HCT116 (cell line): ENCODE measurements at regions not wholly inside any gene's neighbourhood (a gene's known extent, or its start where the extent isn't known, plus 50 kb on each side); places are given as distances from the start of the nearest gene placed in this dataset.

Experiments
- ATAC-seq: fragments of 200-7000 bp; cut with Tn5 transposase; 2 replicates; pipeline ENCODE4 v1.9.1; 2020; ENCODE audit warnings: mild to moderate bottlenecking, moderate library complexity
- BruUV-seq: library from RNA; stranded (reverse); fragments of 400-500 nt; replicated peaks from 2 replicates; lab custom pipeline; 2021; lab: Mats Ljungman, UMichigan
- CTCF ChIA-PET: fragments of 300-600 bp; sonication (Branson Sonifier 250); formaldehyde crosslinking; loops from one replicate; lab custom pipeline; 2021; ENCODE audit warnings: antibody characterized with exemption; lab: Charles Lee
- POLR2A ChIA-PET: fragments of 300-600, 350-600 bp; sonication (Branson Sonifier 250); formaldehyde crosslinking; loops from one replicate; lab custom pipeline; 2021; ENCODE audit warnings: antibody characterized with exemption; lab: Charles Lee
- RAD21 ChIA-PET, 2 experiments: fragments of 300-600 bp; sonication (Branson Sonifier 250); formaldehyde crosslinking; loops; one replicate each; lab custom pipeline; 2023; ENCODE audit warnings: low total read pairs in 2 of 2; ENCODE audit not compliant: uncharacterized antibody in 2 of 2, unreplicated experiment in 2 of 2, low non-redundant PET in 1 of 2; lab: Charles Lee
- DNase-seq: peaks from one replicate; pipeline ENCODE4 v3.0.0-alpha.2; 2010; ENCODE audit warnings: low read depth, low spot score
- H2AFZ ChIP-seq: fragments of 200-600 bp; shearing (Covaris generic), sonication (generic); 2 replicates; pipeline ENCODE4 v1.6.1; 2017; ENCODE audit warnings: low read depth, mixed run types, mixed read lengths, antibody characterized with exemption, low read length; ENCODE audit not compliant: poor library complexity, severe bottlenecking
- H3K27ac ChIP-seq: 2 replicates; pipeline ENCODE4 v1.5.1; 2012; ENCODE audit warnings: low read depth, low read length
- H3K27me3 ChIP-seq: fragments of 200-600 bp; sonication (generic); 2 replicates; pipeline ENCODE4 v1.6.1; 2016; ENCODE audit warnings: mixed run types, low read length, mixed read lengths; ENCODE audit not compliant: insufficient read depth
- H3K36me3 ChIP-seq, 2 experiments: fragments of 200-500 bp in 1 of 2; fragments of 200-600 bp in 1 of 2; sonication (Bioruptor generic) in 1 of 2; sonication (generic) in 1 of 2; 2 replicates each; pipeline versions ENCODE4 v1.5.1 to v1.6.1; 2014 to 2016; ENCODE audit warnings: low read length in 2 of 2, inconsistent platforms in 1 of 2, mixed read lengths in 1 of 2, mixed run types in 1 of 2; ENCODE audit not compliant: insufficient read depth in 2 of 2, control insufficient read depth in 1 of 2
- H3K4me1 ChIP-seq, 2 experiments: fragments of 200-600 bp in 1 of 2; sonication (generic) in 1 of 2; 2 replicates each; pipeline versions ENCODE4 v1.5.1 to v1.6.1; 2012 to 2017; ENCODE audit warnings: low read length in 2 of 2, inconsistent platforms in 1 of 2, mild to moderate bottlenecking in 1 of 2, mixed read lengths in 1 of 2, mixed run types in 1 of 2, moderate library complexity in 1 of 2; ENCODE audit not compliant: insufficient read depth in 2 of 2, control insufficient read depth in 1 of 2
- H3K4me2 ChIP-seq: fragments of 200-600 bp; sonication (generic); 2 replicates; pipeline ENCODE4 v1.6.1; 2017; ENCODE audit warnings: mixed run types, low read length, mixed read lengths
- H3K4me3 ChIP-seq, 2 experiments: fragments of 200-600 bp in 1 of 2; sonication (generic) in 1 of 2; replicated peaks in 1 of 2; 2 replicates each; pipeline ENCODE4 v1.5.1; 2011 to 2016; ENCODE audit warnings: low read length in 2 of 2, control low read depth in 1 of 2, low read depth in 1 of 2, mild to moderate bottlenecking in 1 of 2, mixed read lengths in 1 of 2, mixed run types in 1 of 2
- H3K79me2 ChIP-seq: fragments of 200-600 bp; sonication (generic); 2 replicates; pipeline ENCODE4 v1.6.1; 2017; ENCODE audit warnings: mild to moderate bottlenecking, mixed run types, low read length, moderate library complexity, mixed read lengths; ENCODE audit not compliant: insufficient read depth
- H3K9ac ChIP-seq: fragments of 200-600 bp; sonication (generic); 2 replicates; pipeline ENCODE4 v1.6.1; 2016; ENCODE audit warnings: low read length, mixed read lengths
- H3K9me2 ChIP-seq: fragments of 200-600 bp; sonication (generic), shearing (Covaris generic); 2 replicates; pipeline ENCODE4 v1.6.1; 2017; ENCODE audit warnings: mixed run types, mild to moderate bottlenecking, moderate library complexity; ENCODE audit not compliant: insufficient read depth
- H3K9me3 ChIP-seq, 2 experiments: fragments of 200-500 bp in 1 of 2; fragments of 200-600 bp in 1 of 2; sonication (Bioruptor generic) in 1 of 2; sonication (generic) in 1 of 2; 2 replicates each; pipeline ENCODE4 v1.6.1; 2014 to 2017; ENCODE audit warnings: low read length in 2 of 2, mixed read lengths in 2 of 2, inconsistent platforms in 1 of 2, low read depth in 1 of 2, mild to moderate bottlenecking in 1 of 2, mixed run types in 1 of 2, moderate library complexity in 1 of 2; ENCODE audit not compliant: control insufficient read depth in 1 of 2, insufficient read depth in 1 of 2
- H4K20me1 ChIP-seq: fragments of 200-600 bp; sonication (generic), shearing (Covaris generic); 2 replicates; pipeline ENCODE4 v1.6.1; 2017; ENCODE audit warnings: mixed run types, mild to moderate bottlenecking, moderate library complexity; ENCODE audit not compliant: insufficient read depth
- CBX3 ChIP-seq: IDR thresholded peaks from 2 replicates; pipeline ENCODE4 v1.6.1; 2012; ENCODE audit warnings: low read depth
- ELF1 ChIP-seq: IDR thresholded peaks from 2 replicates; pipeline ENCODE4 v1.6.1; 2012; ENCODE audit warnings: low read depth, borderline replicate concordance
- EZH2 ChIP-seq: fragments of 200-600 bp; sonication (generic); IDR thresholded peaks from 2 replicates; pipeline ENCODE4 v1.6.1; 2017; ENCODE audit warnings: antibody characterized with exemption, mixed run types
- EZH2phosphoT487 ChIP-seq: fragments of 200-600 bp; IDR thresholded peaks from 2 replicates; pipeline ENCODE4 v1.6.1; 2018; ENCODE audit warnings: antibody characterized with exemption, borderline replicate concordance
- FOSL1 ChIP-seq: IDR thresholded peaks from 2 replicates; pipeline ENCODE4 v1.6.1; 2012; ENCODE audit warnings: low read depth
- POLR2A ChIP-seq: IDR thresholded peaks from 2 replicates; pipeline ENCODE4 v1.7.0; 2011; ENCODE audit warnings: borderline replicate concordance; ENCODE audit not compliant: insufficient read depth, insufficient read length; ENCODE audit errors: extremely low read depth
- REST ChIP-seq: IDR thresholded peaks from 2 replicates; pipeline ENCODE4 v1.6.1; 2012; ENCODE audit warnings: low read depth
- SRF ChIP-seq: IDR thresholded peaks from 2 replicates; pipeline ENCODE4 v1.6.1; 2012; ENCODE audit warnings: low read depth
- TCF7L2 ChIP-seq: IDR thresholded peaks from 2 replicates; pipeline ENCODE4 v1.7.0; 2011; ENCODE audit warnings: borderline replicate concordance, inconsistent platforms; ENCODE audit not compliant: insufficient read depth, insufficient read length; ENCODE audit errors: extremely low read depth
- ZFX ChIP-seq: fragments of 450-650 bp; IDR thresholded peaks from 2 replicates; pipeline ENCODE4 v1.6.1; 2017
- intact Hi-C: fragments of 100-400 bp; cut with micrococcal nuclease; formaldehyde crosslinking; loops from 2 replicates; pipeline ENCODE4 v1.10.0; 2022
- TF ChIP-seq, protein P1 (sequence below), 3 experiments: fragments of 200-600 bp in 1 of 3; sonication (generic) in 1 of 3; IDR thresholded peaks in 2 of 3; conservative IDR thresholded peaks in 1 of 3; 2 replicates each; pipeline ENCODE4 v1.5.1; 2012 to 2017; ENCODE audit warnings: low read depth in 2 of 3, low read length in 2 of 3, antibody characterized with exemption in 1 of 3, borderline replicate concordance in 1 of 3, control low read depth in 1 of 3, mild to moderate bottlenecking in 1 of 3, mixed read lengths in 1 of 3, mixed run types in 1 of 3, moderate library complexity in 1 of 3; ENCODE audit not compliant: insufficient read depth in 1 of 3
- TF ChIP-seq, protein P2 (sequence below): IDR thresholded peaks from 2 replicates; pipeline ENCODE4 v1.6.1; 2011; ENCODE audit warnings: mild to moderate bottlenecking, low read length, moderate library complexity; ENCODE audit not compliant: insufficient replicate concordance; ENCODE audit errors: extremely low read depth

- ATAC-seq (peak; percentile 42; the same call in 1 of the 2 replicates), DNase-seq (no peak)
- ChIA-PET RAD21 (no interaction called here), POLR2A (no interaction called here), CTCF (no interaction called here)
- Histone ChIP-seq H3K36me3 (no peaks in the 10 kb centered on the region), H4K20me1 (no peaks in the 10 kb centered on the region), H3K27me3 (0 out of 2 replicates have a peak, but pooled peaks cover 5% of the 10 kb centered on the region), H3K4me3 (no peak overlapping the region), H3K4me1 (peaks cover 0 to 9% of the 10 kb centered on the region in 2 experiments; a peak in 3 of 4 replicates), H3K79me2 (no peaks in the 10 kb centered on the region), H3K4me2 (peak overlapping the region; percentile 32), H3K9ac (no peak overlapping the region), H3K27ac (no peak overlapping the region), H2AFZ (no peak overlapping the region), H3K9me3 (no peaks in the 10 kb centered on the region), H3K9me2 (no peaks in the 10 kb centered on the region)
- TF ChIP-seq FOSL1 (0 out of 2 replicates have a peak, but pooled peaks have one; percentile 31), EZH2 (no peak), SRF (peak; percentile 78)
- intact Hi-C loops, result no loop called here
- BruUV-seq, result no TSS peak
These were observed 355.3 kb downstream of the INSIG2 start for GRCh38 chr2:118443596-118443995.

DNA sequence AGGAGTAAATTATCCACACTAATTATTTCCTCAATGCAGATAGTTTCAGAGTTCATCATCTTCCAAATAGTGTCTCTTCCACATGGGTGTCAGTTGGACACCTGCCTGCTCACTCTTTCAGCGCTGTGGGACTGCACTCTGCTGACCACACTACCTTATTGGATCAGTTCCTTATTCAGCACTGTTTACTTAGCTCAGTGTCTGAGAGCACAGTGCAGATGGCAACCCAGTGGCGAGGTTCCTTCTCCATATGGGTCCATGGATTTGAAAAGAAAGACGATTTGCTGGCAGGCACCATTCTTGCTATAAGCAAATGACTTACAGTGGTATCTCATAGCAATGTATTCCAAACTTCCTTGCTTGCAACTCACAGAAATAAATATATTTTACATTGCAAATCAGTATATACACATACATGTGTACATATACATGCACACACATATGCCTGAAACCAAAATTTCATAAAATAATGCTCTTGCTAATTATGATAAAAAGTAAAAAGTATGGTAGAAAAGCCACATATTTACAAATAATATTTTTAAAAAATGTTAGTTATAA is 354.8 kb downstream of the INSIG2 start:
- H3K4me3 ChIP-seq, result no peak overlapping the region

More for the DNA sequence above, 354.8 kb downstream of the INSIG2 start:
- ChIA-PET CTCF (no interaction called here), POLR2A (no interaction called here), RAD21 (no interaction called here)
- no peaks in the 10 kb centered on the region for H3K36me3 ChIP-seq
- H3K4me2 ChIP-seq, result no peak overlapping the region
- no TSS peak for BruUV-seq
- H3K9me2 ChIP-seq, result no peaks in the 10 kb centered on the region
- H3K4me1 ChIP-seq, result peaks cover 0 to 9% of the 10 kb centered on the region in 2 experiments; a peak in 3 of 4 replicates
- no peaks in the 10 kb centered on the region for H3K79me2 ChIP-seq
- H3K9me3 ChIP-seq, result no peaks in the 10 kb centered on the region
- no peaks in the 10 kb centered on the region for H4K20me1 ChIP-seq
- no peak overlapping the region for H3K9ac ChIP-seq
- intact Hi-C loops, result no loop called here
- no peak for DNase-seq
- TF ChIP-seq ZFX, result no peak
- TF ChIP-seq, protein P1, sequence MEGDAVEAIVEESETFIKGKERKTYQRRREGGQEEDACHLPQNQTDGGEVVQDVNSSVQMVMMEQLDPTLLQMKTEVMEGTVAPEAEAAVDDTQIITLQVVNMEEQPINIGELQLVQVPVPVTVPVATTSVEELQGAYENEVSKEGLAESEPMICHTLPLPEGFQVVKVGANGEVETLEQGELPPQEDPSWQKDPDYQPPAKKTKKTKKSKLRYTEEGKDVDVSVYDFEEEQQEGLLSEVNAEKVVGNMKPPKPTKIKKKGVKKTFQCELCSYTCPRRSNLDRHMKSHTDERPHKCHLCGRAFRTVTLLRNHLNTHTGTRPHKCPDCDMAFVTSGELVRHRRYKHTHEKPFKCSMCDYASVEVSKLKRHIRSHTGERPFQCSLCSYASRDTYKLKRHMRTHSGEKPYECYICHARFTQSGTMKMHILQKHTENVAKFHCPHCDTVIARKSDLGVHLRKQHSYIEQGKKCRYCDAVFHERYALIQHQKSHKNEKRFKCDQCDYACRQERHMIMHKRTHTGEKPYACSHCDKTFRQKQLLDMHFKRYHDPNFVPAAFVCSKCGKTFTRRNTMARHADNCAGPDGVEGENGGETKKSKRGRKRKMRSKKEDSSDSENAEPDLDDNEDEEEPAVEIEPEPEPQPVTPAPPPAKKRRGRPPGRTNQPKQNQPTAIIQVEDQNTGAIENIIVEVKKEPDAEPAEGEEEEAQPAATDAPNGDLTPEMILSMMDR (IDR thresholded peaks at IDR 0.05 in 2 of 3, conservative IDR thresholded peaks at IDR 0.05 in 1 of 3; ENCODE audit: borderline replicate concordance in 1 of 3, insufficient read depth in 1 of 3, low read depth in 2 of 3, low read length in 2 of 3), result no peak
- TF ChIP-seq REST, result no peak
- TF ChIP-seq, protein P2, sequence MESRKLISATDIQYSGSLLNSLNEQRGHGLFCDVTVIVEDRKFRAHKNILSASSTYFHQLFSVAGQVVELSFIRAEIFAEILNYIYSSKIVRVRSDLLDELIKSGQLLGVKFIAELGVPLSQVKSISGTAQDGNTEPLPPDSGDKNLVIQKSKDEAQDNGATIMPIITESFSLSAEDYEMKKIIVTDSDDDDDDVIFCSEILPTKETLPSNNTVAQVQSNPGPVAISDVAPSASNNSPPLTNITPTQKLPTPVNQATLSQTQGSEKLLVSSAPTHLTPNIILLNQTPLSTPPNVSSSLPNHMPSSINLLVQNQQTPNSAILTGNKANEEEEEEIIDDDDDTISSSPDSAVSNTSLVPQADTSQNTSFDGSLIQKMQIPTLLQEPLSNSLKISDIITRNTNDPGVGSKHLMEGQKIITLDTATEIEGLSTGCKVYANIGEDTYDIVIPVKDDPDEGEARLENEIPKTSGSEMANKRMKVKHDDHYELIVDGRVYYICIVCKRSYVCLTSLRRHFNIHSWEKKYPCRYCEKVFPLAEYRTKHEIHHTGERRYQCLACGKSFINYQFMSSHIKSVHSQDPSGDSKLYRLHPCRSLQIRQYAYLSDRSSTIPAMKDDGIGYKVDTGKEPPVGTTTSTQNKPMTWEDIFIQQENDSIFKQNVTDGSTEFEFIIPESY, result no peak
- no peak for TF ChIP-seq EZH2phosphoT487
- no peak for TF ChIP-seq TCF7L2
- TF ChIP-seq POLR2A, result no peak
- no peak for TF ChIP-seq ELF1
- no peak for TF ChIP-seq CBX3
- no peak overlapping the region for H3K27ac ChIP-seq
- H3K27me3 ChIP-seq, result 0 out of 2 replicates have a peak, but pooled peaks cover 5% of the 10 kb centered on the region
- no peak overlapping the region for H2AFZ ChIP-seq
- no peak for ATAC-seq
